ENCODE measurements at regions not wholly inside any gene's neighbourhood (a gene's known extent, or its start where the extent isn't known, plus 50 kb on each side); places are given as distances from the start of the nearest gene placed in this dataset.

DNA sequence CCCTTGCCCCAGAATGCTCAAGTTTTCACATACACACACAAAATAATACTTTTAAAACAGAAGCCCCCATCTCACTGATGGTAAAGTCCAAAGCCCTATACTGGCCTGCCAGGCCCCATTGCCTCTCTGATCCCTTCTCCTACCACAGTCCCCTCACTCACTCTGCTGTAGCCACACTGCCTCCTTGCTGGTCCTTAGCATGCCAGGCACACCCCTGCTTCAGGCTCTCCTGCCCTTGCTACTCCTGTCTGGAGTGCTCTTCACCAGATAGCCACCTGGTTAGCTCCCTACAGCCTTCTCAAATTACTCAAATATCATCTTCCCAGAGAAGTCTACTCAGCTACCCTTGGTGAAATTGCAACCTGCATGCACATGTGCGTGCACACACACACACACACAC is 177.5 kb downstream of the C5orf15 start:
- Histone ChIP-seq H3F3A (ENCODE audit: insufficient read depth, low read length, poor library complexity, severe bottlenecking) (no peaks in the 10 kb centered on the region), H3K79me2 (replicated peaks; ENCODE audit: insufficient read depth, low read length) (no peaks in the 10 kb centered on the region), H3K4me2 (ENCODE audit: low read length) (no peak overlapping the region), H4K20me1 (ENCODE audit: insufficient read depth) (no peaks in the 10 kb centered on the region), H3K27me3 (ENCODE audit: insufficient read depth, low read depth, low read length) (no peaks in the 10 kb centered on the region), H3K4me3 (ENCODE audit: low read length) (no peak overlapping the region), H3K36me3 (ENCODE audit: insufficient read depth, low read length) (no peaks in the 10 kb centered on the region), H2AFZ (ENCODE audit: low read depth, low read length) (no peak overlapping the region), H3K9ac (ENCODE audit: low read length) (no peak overlapping the region), H3K9me3 (ENCODE audit: low read length) (no peaks in the 10 kb centered on the region), H3K9me2 (ENCODE audit: insufficient read depth, low read length) (no peaks in the 10 kb centered on the region), H3K27ac (ENCODE audit: low read length) (no peak overlapping the region)
- TF ChIP-seq EP300 (conservative IDR thresholded peaks at IDR 0.05; ENCODE audit: poor library complexity, severe bottlenecking): no peak
- no peak for TF ChIP-seq TAF1 (IDR thresholded peaks at IDR 0.05; ENCODE audit: low read depth)
- no peak for TF ChIP-seq MXI1 (conservative IDR thresholded peaks at IDR 0.05; ENCODE audit: poor library complexity, severe bottlenecking)
- no peak for TF ChIP-seq POLR2AphosphoS5 (IDR thresholded peaks at IDR 0.05)
- no peak for TF ChIP-seq EZH2 (IDR thresholded peaks at IDR 0.05; ENCODE audit: borderline replicate concordance, insufficient read depth, low read length, poor library complexity, severe bottlenecking)
- TF ChIP-seq, protein P1, sequence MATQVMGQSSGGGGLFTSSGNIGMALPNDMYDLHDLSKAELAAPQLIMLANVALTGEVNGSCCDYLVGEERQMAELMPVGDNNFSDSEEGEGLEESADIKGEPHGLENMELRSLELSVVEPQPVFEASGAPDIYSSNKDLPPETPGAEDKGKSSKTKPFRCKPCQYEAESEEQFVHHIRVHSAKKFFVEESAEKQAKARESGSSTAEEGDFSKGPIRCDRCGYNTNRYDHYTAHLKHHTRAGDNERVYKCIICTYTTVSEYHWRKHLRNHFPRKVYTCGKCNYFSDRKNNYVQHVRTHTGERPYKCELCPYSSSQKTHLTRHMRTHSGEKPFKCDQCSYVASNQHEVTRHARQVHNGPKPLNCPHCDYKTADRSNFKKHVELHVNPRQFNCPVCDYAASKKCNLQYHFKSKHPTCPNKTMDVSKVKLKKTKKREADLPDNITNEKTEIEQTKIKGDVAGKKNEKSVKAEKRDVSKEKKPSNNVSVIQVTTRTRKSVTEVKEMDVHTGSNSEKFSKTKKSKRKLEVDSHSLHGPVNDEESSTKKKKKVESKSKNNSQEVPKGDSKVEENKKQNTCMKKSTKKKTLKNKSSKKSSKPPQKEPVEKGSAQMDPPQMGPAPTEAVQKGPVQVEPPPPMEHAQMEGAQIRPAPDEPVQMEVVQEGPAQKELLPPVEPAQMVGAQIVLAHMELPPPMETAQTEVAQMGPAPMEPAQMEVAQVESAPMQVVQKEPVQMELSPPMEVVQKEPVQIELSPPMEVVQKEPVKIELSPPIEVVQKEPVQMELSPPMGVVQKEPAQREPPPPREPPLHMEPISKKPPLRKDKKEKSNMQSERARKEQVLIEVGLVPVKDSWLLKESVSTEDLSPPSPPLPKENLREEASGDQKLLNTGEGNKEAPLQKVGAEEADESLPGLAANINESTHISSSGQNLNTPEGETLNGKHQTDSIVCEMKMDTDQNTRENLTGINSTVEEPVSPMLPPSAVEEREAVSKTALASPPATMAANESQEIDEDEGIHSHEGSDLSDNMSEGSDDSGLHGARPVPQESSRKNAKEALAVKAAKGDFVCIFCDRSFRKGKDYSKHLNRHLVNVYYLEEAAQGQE (IDR thresholded peaks at IDR 0.05; ENCODE audit: borderline replicate concordance): no peak
- TF ChIP-seq RAD21 (conservative IDR thresholded peaks at IDR 0.05): no peak
- TF ChIP-seq, protein P2, sequence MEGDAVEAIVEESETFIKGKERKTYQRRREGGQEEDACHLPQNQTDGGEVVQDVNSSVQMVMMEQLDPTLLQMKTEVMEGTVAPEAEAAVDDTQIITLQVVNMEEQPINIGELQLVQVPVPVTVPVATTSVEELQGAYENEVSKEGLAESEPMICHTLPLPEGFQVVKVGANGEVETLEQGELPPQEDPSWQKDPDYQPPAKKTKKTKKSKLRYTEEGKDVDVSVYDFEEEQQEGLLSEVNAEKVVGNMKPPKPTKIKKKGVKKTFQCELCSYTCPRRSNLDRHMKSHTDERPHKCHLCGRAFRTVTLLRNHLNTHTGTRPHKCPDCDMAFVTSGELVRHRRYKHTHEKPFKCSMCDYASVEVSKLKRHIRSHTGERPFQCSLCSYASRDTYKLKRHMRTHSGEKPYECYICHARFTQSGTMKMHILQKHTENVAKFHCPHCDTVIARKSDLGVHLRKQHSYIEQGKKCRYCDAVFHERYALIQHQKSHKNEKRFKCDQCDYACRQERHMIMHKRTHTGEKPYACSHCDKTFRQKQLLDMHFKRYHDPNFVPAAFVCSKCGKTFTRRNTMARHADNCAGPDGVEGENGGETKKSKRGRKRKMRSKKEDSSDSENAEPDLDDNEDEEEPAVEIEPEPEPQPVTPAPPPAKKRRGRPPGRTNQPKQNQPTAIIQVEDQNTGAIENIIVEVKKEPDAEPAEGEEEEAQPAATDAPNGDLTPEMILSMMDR (IDR thresholded peaks at IDR 0.05; ENCODE audit: poor library complexity, severe bottlenecking): no peak
- TF ChIP-seq SMC3 (conservative IDR thresholded peaks at IDR 0.05; ENCODE audit: poor library complexity): no peak

DNA sequence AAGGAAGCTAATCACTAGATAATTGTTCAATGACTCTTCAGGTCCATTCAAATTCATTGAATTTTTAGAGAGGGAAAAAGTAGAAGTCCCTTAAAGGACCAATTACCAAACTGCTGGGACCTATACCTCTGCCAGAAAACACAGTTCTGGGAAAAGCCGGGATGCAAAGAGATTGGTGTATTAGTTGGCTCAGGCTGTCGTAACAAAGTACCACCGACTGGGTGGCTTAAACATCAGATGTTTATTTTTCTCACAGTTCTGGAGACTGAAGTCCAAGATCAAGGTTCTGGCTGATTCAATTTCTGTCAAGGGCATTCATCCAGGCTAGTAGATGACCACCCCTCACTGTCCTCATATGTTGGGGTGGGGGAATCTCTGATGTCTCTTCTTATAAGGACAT is 177.1 kb upstream of the FSTL4 start:
- Histone ChIP-seq H3K9me2 (ENCODE audit: insufficient read depth, low read length) (no peaks in the 10 kb centered on the region), H3K79me2 (replicated peaks; ENCODE audit: insufficient read depth, low read length) (no peaks in the 10 kb centered on the region), H2AFZ (ENCODE audit: low read depth, low read length) (no peak overlapping the region), H3K9ac (ENCODE audit: low read length) (no peak overlapping the region), H3K36me3 (ENCODE audit: insufficient read depth, low read length) (no peaks in the 10 kb centered on the region), H3K4me3 (ENCODE audit: low read length) (no peak overlapping the region), H3K27me3 (ENCODE audit: insufficient read depth, low read depth, low read length) (no peaks in the 10 kb centered on the region), H3K9me3 (ENCODE audit: low read length) (no peaks in the 10 kb centered on the region), H4K20me1 (ENCODE audit: insufficient read depth) (no peaks in the 10 kb centered on the region), H3F3A (ENCODE audit: insufficient read depth, low read length, poor library complexity, severe bottlenecking) (no peaks in the 10 kb centered on the region), H3K4me2 (ENCODE audit: low read length) (no peak overlapping the region), H3K27ac (ENCODE audit: low read length) (no peak overlapping the region)
- TF ChIP-seq EP300 (conservative IDR thresholded peaks at IDR 0.05; ENCODE audit: poor library complexity, severe bottlenecking): no peak
- TF ChIP-seq TAF1 (IDR thresholded peaks at IDR 0.05; ENCODE audit: low read depth): no peak
- TF ChIP-seq, protein P2 (IDR thresholded peaks at IDR 0.05; ENCODE audit: poor library complexity, severe bottlenecking): no peak
- no peak for TF ChIP-seq POLR2AphosphoS5 (IDR thresholded peaks at IDR 0.05)
- no peak for TF ChIP-seq RAD21 (conservative IDR thresholded peaks at IDR 0.05)

All from neural cell (in vitro differentiated cells).